OCI-LY3 (cell line): ENCODE measurements at regions not wholly inside any gene's neighbourhood (a gene's known extent, or its start where the extent isn't known, plus 50 kb on each side); places are given as distances from the start of the nearest gene placed in this dataset.
A peak's percentile ranks its signal among the peaks of the same experiment; 100 is the strongest.

Source experiments
- H2AFZ ChIP-seq: fragments of 200-600, 300-600 bp; shearing (Covaris generic); 2 replicates; pipeline ENCODE4 v1.6.0; 2014; ENCODE audit warnings: antibody characterized with exemption, low read depth, low read length
- H3K27ac ChIP-seq: fragments of 200-600, 300-600 bp; sonication (generic); 2 replicates; pipeline ENCODE4 v1.5.1; 2014; ENCODE audit warnings: mild to moderate bottlenecking, low read length, moderate library complexity, mixed read lengths
- H3K27me3 ChIP-seq: fragments of 200-600, 300-600 bp; sonication (generic); 2 replicates; pipeline ENCODE4 v1.6.1; 2014; ENCODE audit warnings: low read depth, low read length, mixed read lengths
- H3K36me3 ChIP-seq: fragments of 200-600, 300-600 bp; sonication (generic); replicated peaks from 2 replicates; pipeline ENCODE3; 2014; ENCODE audit warnings: low read depth, low read length, mixed read lengths
- H3K4me1 ChIP-seq: fragments of 300-600, 200-600 bp; sonication (generic); 2 replicates; pipeline ENCODE4 v1.6.1; 2014; ENCODE audit warnings: low read length, mixed read lengths
- H3K4me2 ChIP-seq: fragments of 200-600, 300-600 bp; sonication (generic); 2 replicates; pipeline ENCODE4 v1.6.1; 2014; ENCODE audit warnings: low read length, mixed read lengths
- H3K4me3 ChIP-seq: fragments of 300-600, 200-600 bp; sonication (generic); 2 replicates; pipeline ENCODE4 v1.5.1; 2014; ENCODE audit warnings: antibody characterized with exemption, mild to moderate bottlenecking, low read length, moderate library complexity
- H3K79me2 ChIP-seq: fragments of 300-600, 200-600 bp; shearing (Covaris generic); 2 replicates; pipeline ENCODE4 v1.6.1; 2014; ENCODE audit warnings: mild to moderate bottlenecking, low read length, mixed read lengths
- H3K9ac ChIP-seq: fragments of 300-600, 200-600 bp; shearing (Covaris generic); 2 replicates; pipeline ENCODE4 v1.6.0; 2014; ENCODE audit warnings: mild to moderate bottlenecking, low read length, moderate library complexity
- H3K9me3 ChIP-seq: fragments of 200-600, 300-600 bp; shearing (Covaris generic); 2 replicates; pipeline ENCODE4 v1.6.1; 2014; ENCODE audit warnings: low read length, mixed read lengths; ENCODE audit not compliant: insufficient read depth
- H4K20me1 ChIP-seq: fragments of 200-600, 300-600 bp; sonication (generic); 2 replicates; pipeline ENCODE4 v1.6.1; 2016; ENCODE audit warnings: low read length, mixed read lengths; ENCODE audit not compliant: insufficient read depth
- EZH2phosphoT487 ChIP-seq: fragments of 200-600 bp; shearing (Covaris generic); IDR thresholded peaks from 2 replicates; pipeline ENCODE4 v1.6.1; 2018; ENCODE audit warnings: antibody characterized with exemption, mixed run types, low read depth
- TF ChIP-seq, protein P1 (sequence below): fragments of 200-600, 300-600 bp; sonication (generic); IDR thresholded peaks from 2 replicates; pipeline ENCODE4 v1.5.1; 2014; ENCODE audit warnings: antibody characterized with exemption, low read length, low read depth

DNA sequence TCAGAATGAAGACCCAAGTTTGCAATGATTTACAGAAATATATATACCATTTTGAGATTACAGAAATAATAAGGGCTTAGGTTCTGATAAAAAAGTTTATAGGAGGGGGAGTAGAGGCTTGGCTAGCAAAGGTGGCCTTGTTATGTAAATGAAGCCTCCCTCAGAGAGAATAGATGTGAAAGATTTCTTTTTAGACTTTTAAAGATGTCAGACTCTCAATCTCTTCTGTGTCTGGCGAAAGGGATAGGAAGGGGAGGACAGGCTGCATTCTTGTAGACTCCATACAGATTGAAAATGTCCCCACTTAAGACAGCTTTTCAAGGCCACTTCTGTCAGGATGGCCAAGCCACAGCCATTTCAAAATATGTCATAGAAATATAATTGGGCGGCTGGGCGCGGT is 63.1 kb upstream of the CLINT1 start:
- TF ChIP-seq, protein P1, sequence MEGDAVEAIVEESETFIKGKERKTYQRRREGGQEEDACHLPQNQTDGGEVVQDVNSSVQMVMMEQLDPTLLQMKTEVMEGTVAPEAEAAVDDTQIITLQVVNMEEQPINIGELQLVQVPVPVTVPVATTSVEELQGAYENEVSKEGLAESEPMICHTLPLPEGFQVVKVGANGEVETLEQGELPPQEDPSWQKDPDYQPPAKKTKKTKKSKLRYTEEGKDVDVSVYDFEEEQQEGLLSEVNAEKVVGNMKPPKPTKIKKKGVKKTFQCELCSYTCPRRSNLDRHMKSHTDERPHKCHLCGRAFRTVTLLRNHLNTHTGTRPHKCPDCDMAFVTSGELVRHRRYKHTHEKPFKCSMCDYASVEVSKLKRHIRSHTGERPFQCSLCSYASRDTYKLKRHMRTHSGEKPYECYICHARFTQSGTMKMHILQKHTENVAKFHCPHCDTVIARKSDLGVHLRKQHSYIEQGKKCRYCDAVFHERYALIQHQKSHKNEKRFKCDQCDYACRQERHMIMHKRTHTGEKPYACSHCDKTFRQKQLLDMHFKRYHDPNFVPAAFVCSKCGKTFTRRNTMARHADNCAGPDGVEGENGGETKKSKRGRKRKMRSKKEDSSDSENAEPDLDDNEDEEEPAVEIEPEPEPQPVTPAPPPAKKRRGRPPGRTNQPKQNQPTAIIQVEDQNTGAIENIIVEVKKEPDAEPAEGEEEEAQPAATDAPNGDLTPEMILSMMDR, result no peak
- no peak for TF ChIP-seq EZH2phosphoT487
- H3K27me3 ChIP-seq, result no peaks in the 10 kb centered on the region
- no peaks in the 10 kb centered on the region for H3K9me3 ChIP-seq
- no peak overlapping the region for H3K27ac ChIP-seq
- H3K4me1 ChIP-seq, result peaks cover 44% of the 10 kb centered on the region
- no peak overlapping the region for H3K9ac ChIP-seq
- no peak overlapping the region for H3K4me3 ChIP-seq
- no peaks in the 10 kb centered on the region for H4K20me1 ChIP-seq
- H3K79me2 ChIP-seq, result no peaks in the 10 kb centered on the region
- H3K36me3 ChIP-seq, result no peaks in the 10 kb centered on the region
- no peak overlapping the region for H2AFZ ChIP-seq
- no peak overlapping the region for H3K4me2 ChIP-seq

DNA sequence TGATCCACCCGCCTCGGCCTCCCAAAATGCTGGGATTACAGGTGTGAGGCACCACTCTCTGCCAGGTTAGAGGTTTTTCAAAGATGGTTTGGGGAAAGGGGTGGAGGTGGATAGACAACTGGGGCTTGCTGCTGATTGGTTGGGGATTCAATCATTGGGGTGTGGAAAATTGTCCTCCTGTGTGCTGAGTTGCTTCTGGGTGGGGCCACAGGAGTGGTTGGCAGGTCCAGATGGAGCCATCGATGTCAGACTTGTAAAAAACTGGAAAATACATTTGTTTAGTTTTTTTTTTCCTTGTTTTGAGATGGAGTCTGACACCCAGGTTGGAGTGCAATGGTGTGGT is 61.9 kb upstream of the CLINT1 start:
- H3K9me3 ChIP-seq, result no peaks in the 10 kb centered on the region
- H3K9ac ChIP-seq, result no peak overlapping the region
- peaks cover 52% of the 10 kb centered on the region for H3K4me1 ChIP-seq
- H3K36me3 ChIP-seq, result no peaks in the 10 kb centered on the region
- no peak overlapping the region for H3K27ac ChIP-seq
- TF ChIP-seq EZH2phosphoT487, result no peak
- TF ChIP-seq, protein P1, result no peak
- H3K79me2 ChIP-seq, result no peaks in the 10 kb centered on the region
- H2AFZ ChIP-seq, result no peak overlapping the region
- no peak overlapping the region for H3K4me3 ChIP-seq
- H4K20me1 ChIP-seq, result no peaks in the 10 kb centered on the region
- H3K4me2 ChIP-seq, result no peak overlapping the region
- H3K27me3 ChIP-seq, result no peaks in the 10 kb centered on the region

DNA sequence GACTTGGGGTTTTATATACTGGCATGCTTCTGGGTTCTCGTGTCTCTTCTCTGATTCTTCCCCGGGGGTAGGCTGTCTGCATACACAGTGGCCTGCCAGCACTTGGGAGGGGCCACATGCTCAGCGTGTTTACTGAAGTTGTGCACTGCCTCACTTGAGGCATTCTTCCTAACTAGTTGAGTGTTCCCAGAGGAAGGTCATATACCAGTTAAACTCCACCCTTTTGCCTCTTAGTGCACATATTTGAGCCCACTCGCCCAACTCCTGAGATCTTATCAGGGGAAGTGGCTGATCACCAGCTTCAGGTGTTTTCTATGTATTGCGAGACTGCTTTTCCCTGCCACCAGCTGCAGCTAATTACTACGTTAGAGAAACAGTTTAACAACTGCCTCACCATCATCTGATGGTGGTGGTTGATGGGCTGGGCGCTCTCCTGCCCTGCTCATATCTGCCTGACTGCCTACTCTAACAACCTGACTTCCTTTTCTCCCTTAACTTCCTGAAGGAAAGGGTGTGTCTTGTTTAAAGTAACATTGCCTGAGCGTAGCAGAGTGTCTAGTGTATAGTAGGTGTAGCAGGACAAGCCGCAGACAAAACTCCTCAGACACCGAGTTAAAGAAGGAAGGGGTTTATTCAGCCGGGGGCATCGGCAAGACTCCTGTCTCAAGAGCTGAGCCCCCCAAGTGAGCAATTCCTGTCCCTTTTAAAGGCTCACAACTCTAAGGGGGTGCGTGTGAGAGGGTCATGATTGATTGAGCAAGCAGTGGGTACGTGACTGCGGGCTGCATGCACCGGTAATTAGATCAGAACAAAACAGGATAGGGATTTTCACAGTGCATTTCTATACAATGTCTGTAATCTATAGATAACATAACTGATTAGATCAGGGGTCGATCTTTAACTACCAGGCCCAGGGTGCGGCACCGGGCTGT is 60.1 kb upstream of the CLINT1 start:
- H3K27ac ChIP-seq, result peak overlapping the region; percentile 53
- H3K4me2 ChIP-seq, result peak overlapping the region; percentile 99
- no peaks in the 10 kb centered on the region for H4K20me1 ChIP-seq
- H3K9ac ChIP-seq, result peak overlapping the region; percentile 71
- peaks cover 66% of the 10 kb centered on the region for H3K4me1 ChIP-seq
- H3K27me3 ChIP-seq, result no peaks in the 10 kb centered on the region
- peak overlapping the region; percentile 67 for H2AFZ ChIP-seq
- H3K79me2 ChIP-seq, result no peaks in the 10 kb centered on the region
- no peaks in the 10 kb centered on the region for H3K36me3 ChIP-seq
- TF ChIP-seq, protein P1, result no peak
- TF ChIP-seq EZH2phosphoT487, result no peak
- H3K4me3 ChIP-seq, result peak overlapping the region; percentile 51
- H3K9me3 ChIP-seq, result no peaks in the 10 kb centered on the region

DNA sequence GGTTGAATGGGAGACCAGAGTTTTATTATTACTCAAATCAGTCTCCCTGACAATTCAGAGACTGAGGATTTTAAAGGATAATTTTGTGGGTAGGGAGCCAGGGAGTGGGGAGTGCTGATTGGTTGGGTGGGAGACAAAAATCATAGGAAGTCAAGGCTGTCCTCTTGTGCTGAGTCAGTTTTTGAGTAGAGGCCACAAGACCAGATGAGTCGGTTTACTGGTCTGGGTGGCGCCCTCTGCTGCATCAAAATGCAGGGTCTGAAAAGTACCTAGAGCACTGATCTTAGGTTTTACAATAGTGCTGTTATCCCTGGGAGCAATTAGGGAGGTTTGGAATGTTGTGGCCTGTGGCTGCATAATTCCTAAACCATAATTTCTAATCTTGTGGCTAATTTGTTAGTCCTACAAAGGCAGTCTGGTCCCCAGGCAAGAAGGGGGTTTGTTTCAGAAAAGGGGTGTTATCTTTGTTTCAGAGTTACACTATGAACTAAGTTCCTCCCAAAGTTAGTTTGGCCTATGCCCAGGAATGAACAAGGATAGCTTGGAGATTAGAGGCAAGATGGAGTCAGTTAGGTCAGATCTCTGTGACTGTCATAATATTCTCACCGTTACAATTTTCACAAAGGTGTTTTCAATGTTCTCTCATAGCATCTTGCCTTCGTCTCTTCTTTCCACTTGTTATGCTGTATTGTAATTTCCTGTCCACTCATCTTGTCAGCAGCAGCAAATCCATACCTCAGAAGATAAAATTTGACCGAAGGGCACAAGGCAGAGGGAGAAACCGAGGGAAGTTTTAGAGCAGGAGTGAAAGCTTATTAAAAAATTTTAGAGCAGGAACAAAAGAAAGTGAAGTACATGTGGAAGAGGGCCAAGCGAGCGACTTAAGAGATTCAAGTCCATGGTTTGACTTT is 59.2 kb upstream of the CLINT1 start:
- TF ChIP-seq, protein P1, result peak; percentile 72
- TF ChIP-seq EZH2phosphoT487, result no peak
- H2AFZ ChIP-seq, result peak overlapping the region; percentile 67; the same call in 1 of the 2 replicates
- no peaks in the 10 kb centered on the region for H3K79me2 ChIP-seq
- H3K9me3 ChIP-seq, result no peaks in the 10 kb centered on the region
- no peaks in the 10 kb centered on the region for H3K27me3 ChIP-seq
- H3K4me3 ChIP-seq, result peak overlapping the region; percentile 51
- peaks cover 70% of the 10 kb centered on the region for H3K4me1 ChIP-seq
- H3K36me3 ChIP-seq, result no peaks in the 10 kb centered on the region
- peak overlapping the region; percentile 53 for H3K27ac ChIP-seq
- H3K9ac ChIP-seq, result peak overlapping the region; percentile 71
- peak overlapping the region; percentile 99 for H3K4me2 ChIP-seq
- no peaks in the 10 kb centered on the region for H4K20me1 ChIP-seq
